ENCODE measurements at regions not wholly inside any gene's neighbourhood (a gene's known extent, or its start where the extent isn't known, plus 50 kb on each side); places are given as distances from the start of the nearest gene placed in this dataset.
"Not testable (repeated sequence)": the region's sequence is repeated elsewhere in the genome, so short reads cannot be mapped to it uniquely, and the experiment has no call there.

DNA sequence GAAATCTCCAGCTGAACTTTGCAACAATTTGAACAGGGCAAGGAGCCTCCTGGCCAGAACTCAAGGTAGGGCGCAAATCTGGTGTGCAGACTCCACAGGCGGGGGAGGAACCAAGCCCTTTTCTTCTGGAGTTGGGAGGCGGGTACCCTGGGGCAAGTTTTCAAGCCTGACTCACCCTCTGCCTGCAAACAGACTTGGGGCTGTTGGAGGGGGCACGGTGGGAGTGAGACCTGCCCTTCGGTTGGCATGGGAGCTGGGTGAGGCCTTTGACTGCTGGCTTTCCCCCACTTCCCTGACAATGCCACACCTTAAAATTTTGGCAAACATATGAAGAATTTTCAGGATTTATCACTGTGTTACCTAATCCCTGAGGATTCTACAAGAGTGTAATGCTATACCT lies 709.8 kb upstream of the DIAPH2 start:
- DNase-seq (ENCODE audit: low spot score) = no peak

- DNase-seq (ENCODE audit: low spot score) = no peak
Measured at GRCh38 chrX:95995583-95995982, 689.1 kb upstream of the DIAPH2 start.

DNA sequence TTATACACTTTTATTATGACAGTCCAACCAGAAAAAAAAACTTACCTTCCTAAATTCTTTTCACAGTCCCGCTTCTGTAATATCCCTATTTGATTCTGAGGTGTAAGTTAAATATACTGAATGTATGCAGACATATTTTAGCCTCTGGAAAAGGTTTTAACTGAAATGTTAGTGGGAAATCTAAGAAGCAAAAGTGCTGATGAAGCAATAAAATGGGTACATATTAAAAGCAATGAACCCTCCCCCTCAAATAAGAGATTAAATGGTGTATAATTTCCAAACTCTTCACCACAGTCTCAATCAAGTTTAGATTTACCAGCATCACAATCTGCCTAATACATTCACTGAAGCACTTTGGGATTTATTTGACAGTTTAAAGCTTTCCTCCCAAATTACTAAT lies 688.3 kb upstream of the DIAPH2 start:
- no peak for DNase-seq (ENCODE audit: low spot score)

- DNase-seq (ENCODE audit: low spot score) = no peak
Measured at GRCh38 chrX:96002431-96002830, 682.2 kb upstream of the DIAPH2 start.

GRCh38 chrX:96004386-96004785 lies 680.3 kb upstream of the DIAPH2 start:
- no peak for DNase-seq (ENCODE audit: low spot score)

GRCh38 chrX:96006281-96006680 lies 678.4 kb upstream of the DIAPH2 start:
- DNase-seq (ENCODE audit: low spot score) = no peak

- no peak for DNase-seq (ENCODE audit: low spot score)
Measured at GRCh38 chrX:96027407-96027806, 657.2 kb upstream of the DIAPH2 start.

DNA sequence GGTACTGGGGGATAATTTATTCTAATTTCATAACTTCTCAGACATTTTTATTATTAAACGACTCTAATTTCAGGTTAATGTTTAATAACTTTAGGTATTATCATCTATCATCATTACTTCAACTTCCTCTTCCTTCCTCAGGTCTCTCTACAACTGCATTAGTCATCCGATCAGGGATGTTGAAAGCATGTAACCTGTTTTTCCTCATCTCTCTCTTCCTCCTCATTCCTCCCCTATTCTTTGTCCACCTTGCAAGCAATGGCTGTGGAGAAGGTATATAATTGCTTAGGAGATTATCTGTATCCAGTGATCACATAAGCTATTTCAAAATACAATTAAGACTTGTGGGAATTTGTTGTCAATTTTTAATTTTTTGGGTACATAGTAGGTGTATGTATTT lies 632.6 kb upstream of the DIAPH2 start:
- no peak for DNase-seq (ENCODE audit: low spot score)

- DNase-seq (ENCODE audit: low spot score) = no peak
Measured at GRCh38 chrX:96081891-96082290, 602.8 kb upstream of the DIAPH2 start.

GRCh38 chrX:96094616-96095015 lies 590.0 kb upstream of the DIAPH2 start:
- DNase-seq (ENCODE audit: low spot score) = no peak

- DNase-seq (ENCODE audit: low spot score) = no peak
Measured at GRCh38 chrX:96098471-96098870, 586.2 kb upstream of the DIAPH2 start.

DNA sequence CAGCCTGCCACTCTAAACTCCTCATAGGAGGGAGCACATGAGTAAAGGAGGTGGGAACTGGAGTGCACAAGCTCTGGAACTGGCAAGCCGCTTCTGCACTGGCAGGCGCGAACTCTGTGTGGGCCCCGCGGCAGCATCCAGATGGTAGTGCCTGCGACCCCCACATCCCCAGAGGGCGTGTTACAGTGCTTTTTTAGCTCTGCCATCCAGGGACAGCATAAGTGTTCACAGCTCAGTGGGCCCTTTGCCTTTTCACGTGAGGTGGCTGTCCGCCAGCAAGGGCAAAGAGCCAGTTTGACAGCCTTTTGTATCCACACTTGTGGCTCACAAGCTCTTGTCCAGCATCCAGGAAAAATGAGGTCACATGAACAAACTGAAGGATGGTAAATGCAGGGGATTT lies 581.6 kb upstream of the DIAPH2 start:
- no peak for DNase-seq (ENCODE audit: low spot score)

DNA sequence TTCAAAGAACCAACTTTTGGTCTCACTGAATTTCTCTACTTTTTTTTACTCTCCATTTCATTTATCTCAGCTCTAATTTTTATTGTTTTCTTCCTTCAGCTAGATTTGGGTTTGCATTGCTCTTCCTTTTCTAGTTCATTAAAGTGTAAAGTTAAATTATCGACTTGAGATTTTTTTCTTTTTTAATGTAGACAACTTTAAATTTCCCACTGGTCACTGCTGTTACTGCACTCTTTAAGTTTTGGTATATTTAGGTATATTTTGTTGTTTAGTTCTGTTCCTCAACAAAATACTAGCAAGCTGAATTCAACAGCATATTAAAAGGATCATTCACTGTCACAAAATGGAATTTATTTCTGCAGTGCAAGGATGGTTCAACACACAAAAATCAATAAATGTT lies 572.0 kb upstream of the DIAPH2 start:
- DNase-seq (ENCODE audit: low spot score) = no peak

DNA sequence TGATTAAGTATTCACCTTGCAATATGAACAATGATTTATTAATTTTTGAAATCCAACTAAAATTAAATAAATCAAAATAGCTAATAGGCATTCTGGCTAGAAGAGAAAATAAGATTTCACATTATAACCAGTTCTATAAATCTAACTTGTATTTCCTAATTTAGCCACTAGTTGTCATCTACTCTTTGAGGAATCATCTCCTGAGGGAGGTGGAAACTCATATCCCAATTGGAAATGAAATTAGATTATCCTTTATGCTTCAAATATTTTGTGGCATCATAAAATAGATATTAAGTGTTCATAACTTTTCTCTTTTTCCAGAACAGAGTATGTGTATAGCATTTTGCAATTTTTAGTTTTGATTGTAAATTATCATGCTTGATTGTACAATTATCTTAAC lies 558.5 kb upstream of the DIAPH2 start:
- DNase-seq (ENCODE audit: low spot score) = no peak

DNA sequence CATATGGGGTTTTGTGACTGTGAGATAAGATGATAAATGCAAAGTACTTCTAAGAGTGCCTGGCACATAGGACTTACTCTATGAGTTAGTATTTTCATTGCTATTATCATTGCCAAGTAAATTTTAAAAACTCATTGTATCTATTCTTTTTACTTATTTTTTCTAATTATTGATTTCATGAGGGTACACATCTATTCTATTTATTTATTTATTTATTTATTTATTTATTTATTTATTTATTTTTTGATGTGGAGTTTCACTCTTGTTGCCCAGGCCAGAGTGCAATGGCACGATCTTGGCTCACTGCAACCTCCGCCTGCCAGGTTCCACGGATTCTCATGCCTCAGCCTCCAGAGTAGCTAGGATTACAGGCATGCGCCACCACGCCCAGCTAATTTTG lies 556.6 kb upstream of the DIAPH2 start:
- not testable (repeated sequence) for DNase-seq (ENCODE audit: low spot score)

GRCh38 chrX:96140796-96141195 lies 543.8 kb upstream of the DIAPH2 start:
- no peak for DNase-seq (ENCODE audit: low spot score)

- no peak for DNase-seq (ENCODE audit: low spot score)
Measured at GRCh38 chrX:96147681-96148080, 537.0 kb upstream of the DIAPH2 start.

GRCh38 chrX:96170626-96171025 lies 514.0 kb upstream of the DIAPH2 start:
- DNase-seq (ENCODE audit: low spot score) = no peak

- no peak for DNase-seq (ENCODE audit: low spot score)
Measured at GRCh38 chrX:96176921-96177320, 507.7 kb upstream of the DIAPH2 start.

- no peak for DNase-seq (ENCODE audit: low spot score)
Measured at GRCh38 chrX:96181605-96182004, 503.0 kb upstream of the DIAPH2 start.

GRCh38 chrX:96182366-96182765 lies 502.3 kb upstream of the DIAPH2 start:
- DNase-seq (ENCODE audit: low spot score) = no peak

- DNase-seq (ENCODE audit: low spot score) = no peak
Measured at GRCh38 chrX:96183391-96183790, 501.3 kb upstream of the DIAPH2 start.

GRCh38 chrX:96183843-96184242 lies 500.8 kb upstream of the DIAPH2 start:
- DNase-seq (ENCODE audit: low spot score) = peak; percentile 3

DNA sequence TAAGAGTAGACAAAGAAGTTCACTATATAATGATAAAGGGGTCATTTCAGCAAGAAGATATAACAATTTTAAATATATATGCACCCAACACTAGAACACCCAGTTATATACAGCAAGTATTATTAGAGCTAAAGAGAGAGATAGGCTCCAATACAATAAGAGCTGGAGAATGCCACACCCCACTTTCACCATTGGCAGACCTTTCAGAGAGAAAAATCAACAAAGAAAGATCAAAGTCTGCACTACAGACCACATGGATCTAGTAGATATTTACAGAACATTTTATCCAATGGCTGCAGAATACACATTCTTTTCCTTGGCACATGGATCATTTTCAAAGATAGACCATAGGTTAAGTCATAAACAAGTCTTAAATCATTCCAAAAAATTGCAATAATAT lies 479.7 kb upstream of the DIAPH2 start:
- DNase-seq (ENCODE audit: low spot score) = no peak

DNA sequence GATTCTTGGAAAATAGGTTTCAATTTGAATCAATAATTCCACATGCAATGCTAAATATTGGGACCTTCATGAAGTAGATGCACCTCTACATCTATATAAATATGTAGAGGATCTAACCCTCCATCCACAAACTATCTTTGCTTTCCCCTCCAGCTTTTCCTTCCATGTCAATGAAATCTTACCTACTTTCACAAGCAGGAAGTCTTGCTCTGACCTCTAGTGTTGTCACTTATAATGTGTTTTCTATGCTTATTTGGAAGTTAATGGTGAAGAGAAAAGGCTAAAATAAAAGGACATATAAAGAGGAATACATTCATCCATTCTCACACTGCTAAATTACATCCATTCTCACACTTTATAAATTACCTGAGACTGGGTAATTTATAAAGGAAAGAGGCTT lies 472.7 kb upstream of the DIAPH2 start:
- no peak for DNase-seq (ENCODE audit: low spot score)
